CD4-positive, CD25-positive, alpha-beta regulatory T cell (primary cell): ENCODE measurements at regions not wholly inside any gene's neighbourhood (a gene's known extent, or its start where the extent isn't known, plus 50 kb on each side); places are given as distances from the start of the nearest gene placed in this dataset.
"Not testable (repeated sequence)": the region's sequence is repeated elsewhere in the genome, so short reads cannot be mapped to it uniquely, and the experiment has no call there.

Experiments used
- ATAC-seq, 2 donors: fragments of 150-1000 bp; cut with Tn5 transposase; one replicate each; pipeline ENCODE4 v1.10.0; 2021; ENCODE audit warnings: low read depth in 2 of 2, moderate number of reproducible peaks in 2 of 2, moderate library complexity in 1 of 2
- DNase-seq, 3 donors: peaks; one replicate each; pipeline versions ENCODE4 v3.0.0 to v3.0.0-alpha.2; 2012 to 2022; ENCODE audit warnings: mixed read lengths in 1 of 3
- H3K27ac ChIP-seq: one replicate; pipeline ENCODE4 v1.7.0; 2013; ENCODE audit warnings: mild to moderate bottlenecking, low read length; ENCODE audit not compliant: insufficient read depth, poor library complexity, severe bottlenecking
- H3K27me3 ChIP-seq: one replicate; pipeline ENCODE4 v1.7.0; 2013; ENCODE audit warnings: low read length; ENCODE audit not compliant: control insufficient read depth, insufficient read depth
- H3K36me3 ChIP-seq: one replicate; pipeline ENCODE4 v1.7.0; 2013; ENCODE audit warnings: mild to moderate bottlenecking, low read length, moderate library complexity; ENCODE audit not compliant: control insufficient read depth, insufficient read depth
- H3K4me1 ChIP-seq: 2 replicates; pipeline ENCODE4 v1.7.0; 2013; ENCODE audit warnings: mild to moderate bottlenecking, low read length; ENCODE audit not compliant: insufficient read depth, control insufficient read depth, poor library complexity, severe bottlenecking
- H3K4me3 ChIP-seq: one replicate; pipeline ENCODE4 v1.7.0; 2013; ENCODE audit warnings: low read depth, mild to moderate bottlenecking, low read length, moderate library complexity
- H3K9me3 ChIP-seq, 2 experiments: 1 replicate in 1 of 2; 2 replicates in 1 of 2; pipeline ENCODE4 v1.7.0; 2013; ENCODE audit warnings: low read length in 2 of 2, mild to moderate bottlenecking in 1 of 2, moderate library complexity in 1 of 2; ENCODE audit not compliant: control insufficient read depth in 2 of 2
- H3K27ac Mint-ChIP-seq, 3 donors: one replicate each; pipeline ENCODE4 v1.8.0; 2020 to 2022; ENCODE audit warnings: mild to moderate bottlenecking in 3 of 3, mixed read lengths in 3 of 3, moderate library complexity in 2 of 3
- H3K27me3 Mint-ChIP-seq: one replicate; pipeline ENCODE4 v1.8.0; 2022; ENCODE audit warnings: mild to moderate bottlenecking, mixed read lengths
- H3K36me3 Mint-ChIP-seq: one replicate; pipeline ENCODE4 v1.8.0; 2020; ENCODE audit warnings: mixed read lengths
- H3K4me1 Mint-ChIP-seq, 4 donors: one replicate each; pipeline ENCODE4 v1.8.0; 2020 to 2022; ENCODE audit warnings: mixed read lengths in 4 of 4, mild to moderate bottlenecking in 1 of 4
- H3K4me3 Mint-ChIP-seq, 4 donors: one replicate each; pipeline ENCODE4 v1.8.0; 2020 to 2022; ENCODE audit warnings: mild to moderate bottlenecking in 4 of 4, mixed read lengths in 4 of 4, moderate library complexity in 3 of 4
- H3K9me3 Mint-ChIP-seq, 7 donors: one replicate each; pipeline ENCODE4 v1.8.0; 2020 to 2022; ENCODE audit warnings: mixed read lengths in 7 of 7, mild to moderate bottlenecking in 3 of 7, moderate library complexity in 2 of 7

DNA sequence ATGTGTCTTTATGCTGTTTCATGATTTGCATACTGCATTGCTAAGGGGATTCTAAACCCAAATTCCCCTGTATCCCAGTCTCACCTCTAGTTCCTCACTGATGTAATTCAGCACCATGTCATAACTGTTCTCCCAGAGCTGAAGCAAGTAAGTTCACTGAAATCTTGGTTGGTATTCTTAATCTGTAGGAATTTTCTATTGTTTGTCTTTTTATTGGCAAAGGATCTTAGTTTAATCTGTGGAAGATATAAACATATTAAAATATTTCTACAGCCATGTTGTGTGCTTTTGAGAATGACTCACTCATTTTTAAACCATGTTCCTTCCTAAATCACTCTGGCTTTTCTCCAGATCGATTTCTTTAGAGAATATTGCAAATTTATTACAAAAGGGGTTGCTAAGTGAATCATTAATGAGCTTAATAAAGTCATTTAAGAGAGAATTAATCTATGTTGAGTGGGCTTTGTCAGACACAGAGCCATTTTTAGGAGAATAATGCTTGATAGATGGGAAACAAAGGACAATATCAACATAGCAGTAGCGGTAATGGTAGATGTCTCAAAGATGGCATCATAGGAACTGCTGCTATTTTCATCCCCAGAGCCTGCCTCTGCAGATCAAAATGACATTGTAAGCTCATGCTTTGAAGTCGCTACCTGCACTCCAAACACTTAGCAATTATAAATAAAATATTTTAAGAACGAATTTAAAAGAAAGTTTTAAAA lies 110.0 kb downstream of the ENC1 start:
- no peak overlapping the region for H3K4me3 Mint-ChIP-seq
- DNase-seq = no peak

GRCh38 chr5:74529101-74529500 lies 111.4 kb downstream of the ENC1 start:
- H3K27me3 Mint-ChIP-seq = peaks cover 4% of the 10 kb centered on the region
- H3K9me3 Mint-ChIP-seq = peaks cover 0 to 20% (median 9%) of the 10 kb centered on the region in 7 donors
- Histone ChIP-seq H3K4me3 (no peak overlapping the region), H3K9me3 (peaks cover under 1 to 3% of the 10 kb centered on the region in 2 experiments), H3K36me3 (no peaks in the 10 kb centered on the region), H3K27me3 (no peaks in the 10 kb centered on the region), H3K27ac (no peak overlapping the region), H3K4me1 (no peaks in the 10 kb centered on the region)
- DNase-seq (no peak), ATAC-seq (no peak)
- H3K27ac Mint-ChIP-seq = no peak overlapping the region
- peak overlapping the region in 1 of 4 donors; percentile 17 for H3K4me3 Mint-ChIP-seq
- no peaks in the 10 kb centered on the region for H3K4me1 Mint-ChIP-seq
- H3K36me3 Mint-ChIP-seq = no peaks in the 10 kb centered on the region

More for the DNA sequence above, 110.0 kb downstream of the ENC1 start:
- peaks cover 10 to 11% of the 10 kb centered on the region in 2 experiments for H3K9me3 ChIP-seq
- peaks cover 0 to 16% (median 6%) of the 10 kb centered on the region in 7 donors for H3K9me3 Mint-ChIP-seq
- no peak overlapping the region for H3K27ac ChIP-seq
- ATAC-seq = no peak
- no peaks in the 10 kb centered on the region for H3K36me3 Mint-ChIP-seq
- H3K36me3 ChIP-seq = no peaks in the 10 kb centered on the region
- no peaks in the 10 kb centered on the region for H3K4me1 ChIP-seq
- H3K27me3 Mint-ChIP-seq = peaks cover 4% of the 10 kb centered on the region
- no peak overlapping the region for H3K27ac Mint-ChIP-seq
- H3K4me1 Mint-ChIP-seq = no peaks in the 10 kb centered on the region
- H3K27me3 ChIP-seq = no peaks in the 10 kb centered on the region
- H3K4me3 ChIP-seq = no peak overlapping the region

GRCh38 chr5:74526111-74526510 lies 114.4 kb downstream of the ENC1 start:
- no peaks in the 10 kb centered on the region for H3K36me3 Mint-ChIP-seq
- H3K27me3 Mint-ChIP-seq = no peaks in the 10 kb centered on the region
- DNase-seq (no peak), ATAC-seq (no peak)
- Histone ChIP-seq H3K4me1 (no peaks in the 10 kb centered on the region), H3K4me3 (no peak overlapping the region), H3K36me3 (no peaks in the 10 kb centered on the region), H3K27ac (no peak overlapping the region), H3K9me3 (peaks cover 0 to 5% of the 10 kb centered on the region in 2 experiments), H3K27me3 (no peaks in the 10 kb centered on the region)
- H3K4me1 Mint-ChIP-seq = no peaks in the 10 kb centered on the region
- peaks cover 0 to 23% (median 8%) of the 10 kb centered on the region in 7 donors for H3K9me3 Mint-ChIP-seq
- no peak overlapping the region for H3K4me3 Mint-ChIP-seq
- no peak overlapping the region for H3K27ac Mint-ChIP-seq

DNA sequence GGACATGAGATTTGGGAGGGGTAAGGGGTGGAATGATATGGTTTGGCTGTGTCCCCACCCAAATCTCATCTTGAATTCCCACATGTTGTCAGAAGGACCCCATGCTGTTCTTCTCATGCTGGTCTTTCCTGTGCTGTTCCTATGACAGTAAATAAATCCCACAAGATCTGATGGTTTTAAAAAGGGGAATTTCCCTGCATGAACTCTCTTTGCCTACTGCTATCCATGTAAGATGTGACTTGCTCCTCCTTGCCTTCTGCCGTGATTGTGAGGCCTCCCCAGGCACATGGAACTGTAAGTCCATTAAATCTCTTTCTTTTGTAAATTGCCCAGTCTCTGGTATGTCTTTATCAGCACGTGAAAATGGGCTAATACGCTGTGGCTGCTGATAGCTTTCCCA lies 115.8 kb downstream of the ENC1 start:
- not testable (repeated sequence) for DNase-seq, H3K4me1 Mint-ChIP-seq, H3K36me3 ChIP-seq, H3K27me3 Mint-ChIP-seq, H3K4me3 ChIP-seq, H3K27me3 ChIP-seq, H3K27ac ChIP-seq, H3K27ac Mint-ChIP-seq, H3K4me1 ChIP-seq, H3K36me3 Mint-ChIP-seq, ATAC-seq, H3K9me3 ChIP-seq, H3K4me3 Mint-ChIP-seq
- H3K9me3 Mint-ChIP-seq = peaks cover 0 to 23% (median 8%) of the 10 kb centered on the region in 7 donors

GRCh38 chr5:74523698-74524097 lies 116.8 kb downstream of the ENC1 start:
- H3K36me3 Mint-ChIP-seq, H3K4me1 Mint-ChIP-seq: not testable (repeated sequence)

GRCh38 chr5:74522838-74523237 lies 117.7 kb downstream of the ENC1 start:
- H3K4me3 ChIP-seq, DNase-seq, H3K27ac ChIP-seq, H3K4me3 Mint-ChIP-seq, H3K27ac Mint-ChIP-seq, ATAC-seq, H3K36me3 Mint-ChIP-seq, H3K9me3 ChIP-seq, H3K4me1 Mint-ChIP-seq, H3K27me3 ChIP-seq, H3K36me3 ChIP-seq, H3K4me1 ChIP-seq, H3K27me3 Mint-ChIP-seq: not testable (repeated sequence)
- peaks cover 0 to 23% (median 7%) of the 10 kb centered on the region in 7 donors for H3K9me3 Mint-ChIP-seq

More at GRCh38 chr5:74523698-74524097, 116.8 kb downstream of the ENC1 start:
- H3K9me3 ChIP-seq, H3K4me1 ChIP-seq, H3K27me3 Mint-ChIP-seq, H3K27me3 ChIP-seq, DNase-seq, ATAC-seq, H3K27ac Mint-ChIP-seq, H3K36me3 ChIP-seq, H3K4me3 ChIP-seq, H3K27ac ChIP-seq, H3K4me3 Mint-ChIP-seq: not testable (repeated sequence)
- H3K9me3 Mint-ChIP-seq = peaks cover 0 to 23% (median 8%) of the 10 kb centered on the region in 7 donors

DNA sequence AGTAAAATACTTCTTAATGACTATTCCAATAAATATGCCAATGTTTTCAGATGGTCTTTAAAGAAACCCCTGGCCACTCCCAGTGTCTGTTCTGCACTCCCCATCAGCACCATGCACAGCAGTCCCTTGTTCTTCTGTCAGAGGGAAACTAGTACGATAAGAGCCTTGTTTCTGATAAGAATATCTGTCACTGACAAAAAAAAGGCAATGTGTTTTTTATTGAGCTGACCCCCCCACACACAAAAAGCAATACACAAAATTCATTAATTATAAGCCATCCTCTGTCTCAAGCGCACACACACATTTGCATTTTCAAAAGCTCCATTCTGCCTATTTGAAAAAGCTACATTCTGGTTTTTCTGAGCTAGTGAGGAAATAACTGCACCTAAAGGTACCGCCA lies 119.1 kb downstream of the ENC1 start:
- H3K36me3 ChIP-seq = no peaks in the 10 kb centered on the region
- Mint-ChIP-seq H3K4me3 (no peak overlapping the region), H3K9me3 (peaks cover 0 to 23% (median 8%) of the 10 kb centered on the region in 7 donors), H3K27ac (no peak overlapping the region), H3K36me3 (no peaks in the 10 kb centered on the region), H3K27me3 (peaks cover 11% of the 10 kb centered on the region), H3K4me1 (no peaks in the 10 kb centered on the region)
- H3K4me1 ChIP-seq = no peaks in the 10 kb centered on the region
- no peak overlapping the region for H3K27ac ChIP-seq
- H3K9me3 ChIP-seq = peaks cover 0 to 5% of the 10 kb centered on the region in 2 experiments
- DNase-seq (no peak), ATAC-seq (no peak)
- H3K4me3 ChIP-seq = no peak overlapping the region
- H3K27me3 ChIP-seq = peaks cover 5% of the 10 kb centered on the region

DNA sequence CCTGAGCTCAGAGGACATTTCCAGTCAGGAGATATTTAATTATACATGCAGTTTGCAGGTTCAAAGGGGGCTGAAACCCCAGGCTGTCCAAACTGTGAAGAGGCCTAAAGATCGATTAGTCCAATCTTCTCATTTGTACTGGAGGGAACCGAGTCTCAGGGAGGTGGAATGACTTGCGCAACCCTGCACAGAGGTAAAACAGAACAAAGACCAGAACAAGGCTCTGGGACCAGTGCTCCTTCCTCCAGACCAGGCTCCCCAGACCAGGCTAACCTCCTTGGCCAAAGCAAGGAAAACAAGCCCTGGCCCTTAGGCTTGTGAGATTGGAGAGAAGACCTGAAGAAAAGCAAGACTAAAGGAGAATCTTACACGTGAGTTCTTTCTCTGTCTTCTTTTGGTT lies 120.8 kb downstream of the ENC1 start:
- H3K4me3 ChIP-seq = no peak overlapping the region
- DNase-seq (no peak), ATAC-seq (no peak)
- H3K27ac ChIP-seq = no peak overlapping the region
- no peaks in the 10 kb centered on the region for H3K36me3 ChIP-seq
- H3K4me1 ChIP-seq = no peaks in the 10 kb centered on the region
- peaks cover 0 to 5% of the 10 kb centered on the region in 2 experiments for H3K9me3 ChIP-seq
- Mint-ChIP-seq H3K4me3 (no peak overlapping the region), H3K9me3 (peaks cover 0 to 16% (median 6%) of the 10 kb centered on the region in 7 donors), H3K36me3 (no peaks in the 10 kb centered on the region), H3K27ac (no peak overlapping the region), H3K4me1 (no peaks in the 10 kb centered on the region), H3K27me3 (peaks cover 21% of the 10 kb centered on the region)
- peaks cover 7% of the 10 kb centered on the region for H3K27me3 ChIP-seq
